K562 (cell line): ENCODE measurements at regions not wholly inside any gene's neighbourhood (a gene's known extent, or its start where the extent isn't known, plus 50 kb on each side); places are given as distances from the start of the nearest gene placed in this dataset.
A peak's percentile ranks its signal among the peaks of the same experiment; 100 is the strongest.

Source experiments
- ATAC-seq: fragments of 200-7000 bp; cut with Tn5 transposase; 3 replicates; pipeline ENCODE4 v1.9.1; 2020; ENCODE audit warnings: moderate library complexity
- BruUV-seq: library from RNA; stranded (reverse); fragments of 400-500 nt; replicated peaks from 2 replicates; lab custom pipeline; 2021; lab: Mats Ljungman, UMichigan
- CTCF ChIA-PET: fragments of 300-600 bp; formaldehyde crosslinking; extraction: SDS; loops from one replicate; lab custom pipeline; 2021; ENCODE audit warnings: low intra/inter-chr PET ratio; lab: Yijun Ruan, JAX
- POLR2A ChIA-PET: fragments of 300-600, 350-650 bp; sonication (Branson Sonifier 250); formaldehyde crosslinking; extraction: SDS; loops from one replicate; lab custom pipeline; 2021; ENCODE audit warnings: antibody characterized with exemption, inconsistent platforms; lab: Yijun Ruan, JAX
- DNase-seq, 4 experiments: peaks; one replicate each; pipeline versions ENCODE4 v3.0.0 to v3.0.0-alpha.2; 2011 to 2018; ENCODE audit warnings: low spot score in 3 of 4, mixed read lengths in 3 of 4; ENCODE audit errors: extremely low read depth in 1 of 4
- FAIRE-seq: peaks from 2 replicates; lab custom pipeline; 2011; peaks lifted over from hg19 to GRCh38; lab: Jason Lieb, UNC
- H2AFZ ChIP-seq: 2 replicates; pipeline ENCODE4 v1.6.0; 2011; ENCODE audit warnings: low read depth, low read length, control low read depth, inconsistent platforms
- H3K27ac ChIP-seq: fragments of 200-600 bp; 3 replicates; pipeline ENCODE4 v1.8.0; 2011; ENCODE audit warnings: low read depth, mild to moderate bottlenecking, control low read depth, inconsistent platforms, low read length, moderate library complexity, mixed read lengths; ENCODE audit errors: extremely low read depth
- H3K27me3 ChIP-seq, 2 experiments: fragments of 300-600 bp in 1 of 2; 2 replicates in 1 of 2; 3 replicates in 1 of 2; pipeline versions ENCODE4 v1.6.0 to v1.8.0; 2011; ENCODE audit warnings: inconsistent platforms in 2 of 2, low read length in 2 of 2, mild to moderate bottlenecking in 1 of 2, mixed read lengths in 1 of 2, moderate library complexity in 1 of 2; ENCODE audit not compliant: control insufficient read depth in 2 of 2, insufficient read depth in 2 of 2
- H3K36me3 ChIP-seq: fragments of 300-600 bp; 3 replicates; pipeline ENCODE4 v1.8.0; 2011; ENCODE audit warnings: mild to moderate bottlenecking, low read length, inconsistent platforms; ENCODE audit not compliant: control insufficient read depth, insufficient read depth
- H3K4me1 ChIP-seq, 2 experiments: fragments of 200-600 bp in 1 of 2; replicated peaks in 1 of 2; 2 replicates in 1 of 2; 3 replicates in 1 of 2; pipeline versions ENCODE4 v1.5.1 to v1.8.0; 2011; ENCODE audit warnings: inconsistent platforms in 2 of 2, low read length in 2 of 2, mild to moderate bottlenecking in 1 of 2, mixed read lengths in 1 of 2, moderate library complexity in 1 of 2; ENCODE audit not compliant: control insufficient read depth in 2 of 2, insufficient read depth in 2 of 2
- H3K4me2 ChIP-seq: 2 replicates; pipeline ENCODE4 v1.6.1; 2011; ENCODE audit warnings: low read length, control low read depth, inconsistent platforms, mixed read lengths; ENCODE audit not compliant: insufficient read depth
- H3K4me3 ChIP-seq: fragments of 200-600 bp; sonication (generic), shearing (Covaris generic); 2 replicates; pipeline ENCODE4 v1.5.1; 2016; ENCODE audit warnings: control low read depth, inconsistent platforms
- H3K79me2 ChIP-seq: fragments of 200-600 bp; 3 replicates; pipeline ENCODE4 v1.8.0; 2011; ENCODE audit warnings: low read length, inconsistent platforms; ENCODE audit not compliant: control insufficient read depth, insufficient read depth
- H3K9ac ChIP-seq, 2 experiments: 2 replicates each; pipeline versions ENCODE4 v1.6.0 to v1.6.1; 2011; ENCODE audit warnings: low read depth in 2 of 2, low read length in 2 of 2, control low read depth in 1 of 2, inconsistent platforms in 1 of 2, mild to moderate bottlenecking in 1 of 2, mixed read lengths in 1 of 2; ENCODE audit not compliant: insufficient read depth in 1 of 2
- H3K9me1 ChIP-seq: one replicate; pipeline ENCODE4 v1.6.0; 2011; ENCODE audit warnings: inconsistent platforms, mild to moderate bottlenecking, low read length, moderate library complexity; ENCODE audit not compliant: control insufficient read depth, insufficient read depth
- H3K9me3 ChIP-seq: replicated peaks from 2 replicates; pipeline ENCODE4 v1.5.1; 2011; ENCODE audit warnings: low read depth, low read length, inconsistent platforms; ENCODE audit not compliant: control insufficient read depth, insufficient read depth
- H4K20me1 ChIP-seq: replicated peaks from 2 replicates; pipeline ENCODE4 v1.6.1; 2011; ENCODE audit warnings: low read length, inconsistent platforms, mixed read lengths; ENCODE audit not compliant: control insufficient read depth, insufficient read depth
- ARID1B ChIP-seq: fragments of 450-650 bp; IDR thresholded peaks from 2 replicates; pipeline ENCODE4 v1.6.1; 2016; ENCODE audit warnings: antibody characterized with exemption, mild to moderate bottlenecking, inconsistent platforms
- ARNT ChIP-seq, 2 experiments: fragments of 450-650 bp; IDR thresholded peaks; 2 replicates each; pipeline ENCODE4 v1.6.1; 2016; ENCODE audit warnings: mild to moderate bottlenecking in 1 of 2
- FOXJ2 ChIP-seq: fragments of 200-800 bp; sonication (Bioruptor generic); IDR thresholded peaks from 2 replicates; pipeline ENCODE4 v1.6.1; 2016; ENCODE audit warnings: missing genetic modification characterization, missing compliant biosample characterization
- NFE2L1 ChIP-seq: fragments of 450-650 bp; IDR thresholded peaks from 2 replicates; pipeline ENCODE4 v1.6.1; 2016; ENCODE audit warnings: missing genetic modification characterization, low read depth, mild to moderate bottlenecking, missing compliant biosample characterization, moderate library complexity, borderline replicate concordance
- NR2C2 ChIP-seq, 2 experiments: fragments of 200-800 bp in 1 of 2; sonication (Bioruptor generic) in 1 of 2; sonication (generic) in 1 of 2; formaldehyde crosslinking in 1 of 2; IDR thresholded peaks; 2 replicates each; pipeline versions ENCODE4 v1.6.1 to v1.8.0; 2016 to 2022; ENCODE audit warnings: mild to moderate bottlenecking in 1 of 2, missing compliant biosample characterization in 1 of 2, missing genetic modification characterization in 1 of 2, missing genetic modification reagents in 1 of 2
- PRMT5 ChIP-seq: sonication (generic); formaldehyde crosslinking; IDR thresholded peaks from 2 replicates; pipeline ENCODE4 v1.5.0; 2020; ENCODE audit warnings: missing genetic modification reagents
- RAD51 ChIP-seq: fragments of 450-650 bp; IDR thresholded peaks from 2 replicates; pipeline ENCODE4 v1.7.1; 2016; ENCODE audit warnings: low read depth, mild to moderate bottlenecking, borderline replicate concordance
- RBM15 ChIP-seq: fragments of 200-400 bp; formaldehyde crosslinking; IDR thresholded peaks from 2 replicates; pipeline ENCODE4 v1.6.1; 2018; ENCODE audit warnings: mild to moderate bottlenecking, low read length, moderate library complexity; ENCODE audit not compliant: insufficient read depth
- RREB1 ChIP-seq: fragments of 250-450 bp; sonication (Bioruptor Pico); IDR thresholded peaks from 2 replicates; pipeline ENCODE4 v1.4.0; 2020
- WGBS: fragments of 100-300 bp; shearing (Covaris generic); methylation state at CpG from one replicate; pipeline ENCODE4 v1.1.6; 2016; ENCODE audit warnings: low coverage, mixed read lengths; ENCODE audit not compliant: insufficient coverage; ENCODE audit errors: missing lambda C conversion rate; 5-methylcytosine and 5-hydroxymethylcytosine counted together
- in situ Hi-C: fragments of 300-500 bp; cut with MboI; formaldehyde crosslinking; loops from 4 replicates; pipeline ENCODE4 v1.15.0; 2018; ENCODE audit warnings: inconsistent platforms, mixed read lengths
- intact Hi-C: fragments of 100-400 bp; cut with micrococcal nuclease; formaldehyde crosslinking; loops from 2 replicates; pipeline ENCODE4 v1.14.2; 2022
- TF ChIP-seq, protein P1 (sequence below): sonication (generic); formaldehyde crosslinking; IDR thresholded peaks from 2 replicates; pipeline ENCODE4 v1.8.1; 2022; ENCODE audit warnings: missing genetic modification reagents
- TF ChIP-seq, protein P2 (sequence below): sonication (generic); formaldehyde crosslinking; IDR thresholded peaks from 2 replicates; pipeline ENCODE4 v1.8.1; 2023; ENCODE audit warnings: mild to moderate bottlenecking, missing genetic modification reagents

DNA sequence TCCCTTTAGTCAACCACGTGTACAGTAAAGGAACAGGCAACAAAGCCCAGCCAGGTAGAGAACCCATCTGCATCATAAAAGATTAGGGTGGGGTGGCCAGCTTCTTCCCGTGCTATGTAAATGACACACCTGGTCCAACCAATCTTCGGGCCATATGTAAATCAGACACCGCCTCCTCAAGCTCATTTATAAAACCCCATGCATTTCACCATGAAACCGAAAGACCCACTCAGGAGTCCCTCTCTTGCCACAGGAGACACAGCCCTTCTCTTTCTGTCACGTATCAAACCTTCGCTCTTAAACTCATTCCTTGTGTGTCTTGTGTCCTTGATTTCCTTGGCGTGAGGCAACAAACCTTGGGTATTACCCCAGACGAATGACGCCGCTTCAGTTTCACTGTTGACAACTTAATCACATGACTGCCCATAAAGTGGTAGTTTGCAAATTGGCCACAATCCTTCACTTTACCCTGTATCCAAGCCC lies 59.8 kb upstream of the TBPL2 start (continued):
- TF ChIP-seq ARID1B (0 out of 2 replicates have a peak, but pooled peaks have one; percentile 8), RAD51 (peak; percentile 79), FOXJ2 (0 out of 2 replicates have a peak, but pooled peaks have one; percentile 45)
- TF ChIP-seq, all 486 proteins: peak for 37

GRCh38 chr14:55500708-55501107 lies 60.3 kb upstream of the TBPL2 start:
- Histone ChIP-seq H3K36me3 (no peaks in the 10 kb centered on the region), H3K9me3 (no peaks in the 10 kb centered on the region), H4K20me1 (no peaks in the 10 kb centered on the region), H3K4me3 (peak overlapping the region; percentile 42), H3K27me3 (no peaks in the 10 kb centered on the region; a peak in 1 of 5 replicates), H3K9me1 (no peaks in the 10 kb centered on the region), H3K9ac (peak overlapping the region in 1 of 2 experiments; percentile 58; a peak in 2 of 4 replicates), H3K27ac (no peak overlapping the region; the same call in 2 of the 3 replicates), H3K4me2 (peak overlapping the region; percentile 78), H3K4me1 (peaks cover 0 to 5% of the 10 kb centered on the region in 2 experiments; a peak in 2 of 5 replicates), H2AFZ (peak overlapping the region; percentile 88), H3K79me2 (no peaks in the 10 kb centered on the region)
- 6% methylated on average over 2 of the region's 3 CpGs for WGBS
- ATAC-seq: peak; percentile 63
- in situ Hi-C loops (no loop called here), intact Hi-C loops (no loop called here)
- ChIA-PET CTCF (no interaction called here), POLR2A (interaction anchor here (0.9 to 1.2 kb wide), 2 partner anchors 14 to 30 kb away, joined by 3 to 4 read pairs; no protein-coding TSS in a partner anchor)
- FAIRE-seq: no peak
- BruUV-seq: no TSS peak
- no peak for DNase-seq
- TF ChIP-seq RBM15 (no peak), NR2C2 (CRISPR knock-in tag; IDR thresholded peaks at IDR 0.05) (no peak), NR2C2 (tag; IDR thresholded peaks at IDR 0.05) (0 out of 2 replicates have a peak, but pooled peaks have one; percentile 29), ARNT (IDR thresholded peaks at IDR 0.05) (peak in 1 of 2 experiments; percentile 6; a peak in 1 of 4 replicates), PRMT5 (CRISPR knock-in tag) (no peak), RREB1 (CRISPR knock-in tag) (no peak), NFE2L1 (no peak)
- TF ChIP-seq, protein P1, sequence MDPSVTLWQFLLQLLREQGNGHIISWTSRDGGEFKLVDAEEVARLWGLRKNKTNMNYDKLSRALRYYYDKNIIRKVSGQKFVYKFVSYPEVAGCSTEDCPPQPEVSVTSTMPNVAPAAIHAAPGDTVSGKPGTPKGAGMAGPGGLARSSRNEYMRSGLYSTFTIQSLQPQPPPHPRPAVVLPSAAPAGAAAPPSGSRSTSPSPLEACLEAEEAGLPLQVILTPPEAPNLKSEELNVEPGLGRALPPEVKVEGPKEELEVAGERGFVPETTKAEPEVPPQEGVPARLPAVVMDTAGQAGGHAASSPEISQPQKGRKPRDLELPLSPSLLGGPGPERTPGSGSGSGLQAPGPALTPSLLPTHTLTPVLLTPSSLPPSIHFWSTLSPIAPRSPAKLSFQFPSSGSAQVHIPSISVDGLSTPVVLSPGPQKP (CRISPR knock-in tag): no peak
- TF ChIP-seq, protein P2, sequence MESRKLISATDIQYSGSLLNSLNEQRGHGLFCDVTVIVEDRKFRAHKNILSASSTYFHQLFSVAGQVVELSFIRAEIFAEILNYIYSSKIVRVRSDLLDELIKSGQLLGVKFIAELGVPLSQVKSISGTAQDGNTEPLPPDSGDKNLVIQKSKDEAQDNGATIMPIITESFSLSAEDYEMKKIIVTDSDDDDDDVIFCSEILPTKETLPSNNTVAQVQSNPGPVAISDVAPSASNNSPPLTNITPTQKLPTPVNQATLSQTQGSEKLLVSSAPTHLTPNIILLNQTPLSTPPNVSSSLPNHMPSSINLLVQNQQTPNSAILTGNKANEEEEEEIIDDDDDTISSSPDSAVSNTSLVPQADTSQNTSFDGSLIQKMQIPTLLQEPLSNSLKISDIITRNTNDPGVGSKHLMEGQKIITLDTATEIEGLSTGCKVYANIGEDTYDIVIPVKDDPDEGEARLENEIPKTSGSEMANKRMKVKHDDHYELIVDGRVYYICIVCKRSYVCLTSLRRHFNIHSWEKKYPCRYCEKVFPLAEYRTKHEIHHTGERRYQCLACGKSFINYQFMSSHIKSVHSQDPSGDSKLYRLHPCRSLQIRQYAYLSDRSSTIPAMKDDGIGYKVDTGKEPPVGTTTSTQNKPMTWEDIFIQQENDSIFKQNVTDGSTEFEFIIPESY (CRISPR knock-in tag): no peak
